Loucy (cell line): ENCODE measurements at regions not wholly inside any gene's neighbourhood (a gene's known extent, or its start where the extent isn't known, plus 50 kb on each side); places are given as distances from the start of the nearest gene placed in this dataset.

ENCODE experiments used
- CTCF ChIP-seq: fragments of 200-600 bp; sonication (generic); conservative IDR thresholded peaks from 2 replicates; pipeline ENCODE4 v1.5.1; 2014; ENCODE audit warnings: mild to moderate bottlenecking, antibody characterized with exemption, low read length
- EZH2phosphoT487 ChIP-seq: fragments of 200-600 bp; IDR thresholded peaks from 2 replicates; pipeline ENCODE4 v1.6.1; 2018; ENCODE audit warnings: antibody characterized with exemption, mild to moderate bottlenecking, moderate library complexity, borderline replicate concordance

- TF ChIP-seq CTCF: peak; percentile 39; the same call in 1 of the 2 replicates
- TF ChIP-seq EZH2phosphoT487: no peak
These were observed 111.3 kb upstream of the ARRDC4 start for GRCh38 chr15:97849183-97849582.
